ENCODE measurements at regions not wholly inside any gene's neighbourhood (a gene's known extent, or its start where the extent isn't known, plus 50 kb on each side); places are given as distances from the start of the nearest gene placed in this dataset.

DNA sequence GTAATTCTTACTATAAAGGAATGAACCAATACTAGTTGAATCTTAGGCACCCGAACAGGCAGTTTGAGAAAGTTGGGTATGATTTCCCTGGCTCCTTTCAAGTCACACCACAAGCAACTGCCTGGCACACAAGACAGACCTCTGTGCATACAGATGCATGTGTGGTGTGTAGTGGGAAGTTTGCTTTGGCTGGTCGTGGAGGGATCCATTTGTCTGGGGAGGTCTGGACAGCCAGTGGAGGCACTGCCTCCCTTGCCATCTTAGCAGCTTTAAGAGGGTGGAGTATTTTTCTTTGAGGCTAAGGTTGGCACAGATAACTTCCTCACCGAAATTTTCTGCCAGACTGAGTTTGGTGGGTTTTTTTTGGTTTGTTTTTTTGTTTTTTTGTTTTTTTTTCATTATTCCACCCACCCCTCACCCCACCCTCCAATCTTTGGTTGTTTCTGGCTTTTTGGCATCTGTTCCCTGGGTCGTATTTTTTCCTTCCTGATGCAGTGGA lies 97.1 kb downstream of the TMEM212 start:
- TF ChIP-seq CTCF (IDR thresholded peaks at IDR 0.05) (no peak), POLR2A (IDR thresholded peaks at IDR 0.05) (no peak)

Measured in Peyer's patch (tissue), 4 donors.